HepG2 (cell line): ENCODE measurements at regions not wholly inside any gene's neighbourhood (a gene's known extent, or its start where the extent isn't known, plus 50 kb on each side); places are given as distances from the start of the nearest gene placed in this dataset.

ENCODE experiments used
- ATAC-seq: fragments of 200-7000 bp; cut with Tn5 transposase; 3 replicates; pipeline ENCODE4 v1.9.1; 2020; ENCODE audit warnings: mild to moderate bottlenecking, moderate library complexity
- BruUV-seq: library from RNA; stranded (reverse); fragments of 400-500 nt; replicated peaks from 2 replicates; lab custom pipeline; 2021; lab: Mats Ljungman, UMichigan
- CTCF ChIA-PET: fragments of 300-600 bp; formaldehyde crosslinking; extraction: SDS; loops from one replicate; lab custom pipeline; 2021; ENCODE audit warnings: low total read pairs, inconsistent platforms, low intra/inter-chr PET ratio; lab: Yijun Ruan, JAX
- POLR2A ChIA-PET: fragments of 350-600 bp; sonication (Branson Sonifier 250); formaldehyde crosslinking; loops from one replicate; lab custom pipeline; 2020; ENCODE audit warnings: antibody characterized with exemption, inconsistent platforms; lab: Yijun Ruan, JAX
- DNase-seq: peaks from one replicate; pipeline ENCODE4 v3.0.0-alpha.2; 2015; ENCODE audit warnings: low spot score
- FAIRE-seq: peaks from 3 replicates; lab custom pipeline; 2011; peaks lifted over from hg19 to GRCh38; lab: Jason Lieb, UNC
- H2AFZ ChIP-seq: one replicate; pipeline ENCODE4 v1.6.1; 2011; ENCODE audit warnings: low read length, inconsistent platforms
- H3K27ac ChIP-seq: fragments of 300-600 bp; 3 replicates; pipeline ENCODE4 v1.8.0; 2011; ENCODE audit warnings: mixed run types, mild to moderate bottlenecking, mixed read lengths, low read length, inconsistent platforms; ENCODE audit not compliant: insufficient read depth; ENCODE audit errors: extremely low read length
- H3K27me3 ChIP-seq, 2 experiments: fragments of 200-600 bp in 1 of 2; 2 replicates in 1 of 2; 3 replicates in 1 of 2; pipeline versions ENCODE4 v1.6.0 to v1.8.0; 2011; ENCODE audit warnings: low read length in 2 of 2, mild to moderate bottlenecking in 2 of 2, moderate library complexity in 2 of 2, inconsistent platforms in 1 of 2; ENCODE audit not compliant: insufficient read depth in 2 of 2, control insufficient read depth in 1 of 2
- H3K36me3 ChIP-seq, 2 experiments: fragments of 200-600 bp in 1 of 2; replicated peaks in 1 of 2; 2 replicates in 1 of 2; 3 replicates in 1 of 2; pipeline versions ENCODE4 v1.5.1 to v1.8.0; 2011; ENCODE audit warnings: low read length in 2 of 2, inconsistent platforms in 1 of 2; ENCODE audit not compliant: insufficient read depth in 2 of 2, control insufficient read depth in 1 of 2
- H3K4me1 ChIP-seq: 2 replicates; pipeline ENCODE4 v1.5.1; 2012; ENCODE audit warnings: low read length, inconsistent platforms; ENCODE audit not compliant: insufficient read depth
- H3K4me2 ChIP-seq: 2 replicates; pipeline ENCODE4 v1.6.0; 2011; ENCODE audit warnings: low read depth, low read length, inconsistent platforms
- H3K4me3 ChIP-seq, 3 experiments: fragments of 200-600 bp in 1 of 3; sonication (generic), shearing (Covaris generic) in 1 of 3; replicated peaks in 1 of 3; 2 replicates each; pipeline ENCODE4 v1.5.1; 2011 to 2016; ENCODE audit warnings: low read length in 3 of 3, inconsistent platforms in 2 of 3, low read depth in 2 of 3, mild to moderate bottlenecking in 2 of 3, control low read depth in 1 of 3, mixed read lengths in 1 of 3; ENCODE audit not compliant: insufficient read depth in 1 of 3
- H3K79me2 ChIP-seq: one replicate; pipeline ENCODE4 v1.6.1; 2011; ENCODE audit warnings: low read length, inconsistent platforms; ENCODE audit not compliant: insufficient read depth
- H3K9ac ChIP-seq: 2 replicates; pipeline ENCODE4 v1.6.0; 2011; ENCODE audit warnings: mild to moderate bottlenecking, low read depth, low read length, inconsistent platforms; ENCODE audit not compliant: insufficient read depth
- H3K9me3 ChIP-seq: 2 replicates; pipeline ENCODE4 v1.5.1; 2012; ENCODE audit warnings: mild to moderate bottlenecking, low read length
- H4K20me1 ChIP-seq: 2 replicates; pipeline ENCODE4 v1.6.0; 2011; ENCODE audit warnings: inconsistent platforms, mild to moderate bottlenecking, low read length, moderate library complexity; ENCODE audit not compliant: insufficient read depth
- CCAR2 ChIP-seq: fragments of 200-400 bp; formaldehyde crosslinking; optimal IDR thresholded peaks from 2 replicates; pipeline ENCODE3; 2018; ENCODE audit warnings: low read depth, mild to moderate bottlenecking, low read length, moderate library complexity
- HOXD1 ChIP-seq: sonication (generic); formaldehyde crosslinking; IDR thresholded peaks from 2 replicates; pipeline ENCODE4 v1.5.0; 2020; ENCODE audit warnings: missing genetic modification reagents
- JARID2 ChIP-seq: sonication (generic); formaldehyde crosslinking; IDR thresholded peaks from 2 replicates; pipeline ENCODE4 v1.8.1; 2023; ENCODE audit warnings: missing genetic modification reagents, inconsistent platforms; ENCODE audit not compliant: insufficient replicate concordance
- ONECUT2 ChIP-seq: sonication (generic); formaldehyde crosslinking; IDR thresholded peaks from 2 replicates; pipeline ENCODE4 v1.4.0; 2020; ENCODE audit warnings: missing genetic modification reagents
- THYN1 ChIP-seq: sonication (generic); formaldehyde crosslinking; IDR thresholded peaks from 2 replicates; pipeline ENCODE4 v1.8.1; 2023; ENCODE audit warnings: low read depth, mild to moderate bottlenecking, moderate library complexity, missing genetic modification reagents, borderline replicate concordance
- ZFP36L2 ChIP-seq: sonication (generic); formaldehyde crosslinking; IDR thresholded peaks from 2 replicates; pipeline ENCODE4 v1.4.0; 2020; ENCODE audit warnings: missing genetic modification reagents
- ZFP82 ChIP-seq: sonication (generic); formaldehyde crosslinking; IDR thresholded peaks from 2 replicates; pipeline ENCODE4 v1.5.1; 2020; ENCODE audit warnings: mild to moderate bottlenecking, missing genetic modification reagents, borderline replicate concordance
- ZNF263 ChIP-seq: sonication (generic); formaldehyde crosslinking; IDR thresholded peaks from 2 replicates; pipeline ENCODE4 v1.4.0; 2020; ENCODE audit warnings: missing genetic modification reagents
- ZNF563 ChIP-seq: sonication (generic); formaldehyde crosslinking; IDR thresholded peaks from 2 replicates; pipeline ENCODE4 v1.8.0; 2022; ENCODE audit warnings: mild to moderate bottlenecking, moderate library complexity, missing genetic modification reagents
- ZZZ3 ChIP-seq: sonication (generic); formaldehyde crosslinking; IDR thresholded peaks from 2 replicates; pipeline ENCODE4 v1.4.0; 2020; ENCODE audit warnings: missing genetic modification reagents, mild to moderate bottlenecking, borderline replicate concordance
- WGBS: methylation state at CpG from one replicate; pipeline ENCODE4 v1.1.6; 2017; ENCODE audit warnings: low lambda C conversion rate; 5-methylcytosine and 5-hydroxymethylcytosine counted together
- in situ Hi-C: cut with HindIII; loops from 2 replicates; pipeline ENCODE4 v1.10.0; 2017; ENCODE audit warnings: low pct_unique_long_range_greater_than_20kb; ENCODE audit not compliant: extremely low pct_ligation_motif_present
- intact Hi-C: fragments of 100-400 bp; cut with micrococcal nuclease; formaldehyde crosslinking; loops from one replicate; pipeline ENCODE4 v1.10.0; 2022; ENCODE audit not compliant: unreplicated experiment
- TF ChIP-seq, protein P1 (sequence below): sonication (generic); formaldehyde crosslinking; IDR thresholded peaks from 2 replicates; pipeline ENCODE4 v1.4.0; 2020; ENCODE audit warnings: missing genetic modification reagents
- TF ChIP-seq, protein P2 (sequence below): sonication (generic); formaldehyde crosslinking; IDR thresholded peaks from 2 replicates; pipeline ENCODE4 v1.5.1; 2020; ENCODE audit warnings: mild to moderate bottlenecking, moderate library complexity, missing genetic modification reagents
- TF ChIP-seq, protein P3 (sequence below): sonication (generic); formaldehyde crosslinking; IDR thresholded peaks from 2 replicates; pipeline ENCODE4 v1.5.1; 2020; ENCODE audit warnings: missing genetic modification reagents, mild to moderate bottlenecking, borderline replicate concordance
- TF ChIP-seq, protein P4 (sequence below): sonication (generic); formaldehyde crosslinking; IDR thresholded peaks from 2 replicates; pipeline ENCODE4 v1.4.0; 2020; ENCODE audit warnings: mild to moderate bottlenecking, low read depth, missing genetic modification reagents
- TF ChIP-seq, protein P5 (sequence below): sonication (generic); formaldehyde crosslinking; IDR thresholded peaks from 2 replicates; pipeline ENCODE4 v1.4.0; 2020; ENCODE audit warnings: mild to moderate bottlenecking, missing genetic modification reagents, borderline replicate concordance

DNA sequence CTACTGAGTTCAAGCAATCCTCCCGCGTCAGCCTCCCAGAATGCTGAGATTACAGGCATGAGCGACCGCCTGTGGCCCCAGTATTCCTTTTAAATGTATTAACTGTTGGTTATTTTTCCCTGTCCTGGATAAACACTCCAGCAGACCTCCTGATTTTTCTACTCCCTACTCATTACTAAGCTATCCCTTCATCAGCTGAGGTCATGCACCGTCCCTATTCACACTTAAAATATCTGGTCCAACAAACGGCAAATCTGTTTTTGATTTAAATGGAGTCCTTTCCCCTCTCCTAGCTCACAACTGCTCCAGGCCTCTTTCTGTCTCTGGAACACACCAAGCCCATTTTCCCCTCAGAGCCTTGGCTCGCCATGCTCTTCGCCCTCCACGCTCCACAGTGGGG is 1003.3 kb upstream of the TMEM132C start:
- CTCF ChIA-PET: no interaction called here
- BruUV-seq: no TSS peak

More for the DNA sequence above, 1003.3 kb upstream of the TMEM132C start:
- Histone ChIP-seq H3K4me3 (no peak overlapping the region), H3K4me1 (no peaks in the 10 kb centered on the region), H3K36me3 (no peaks in the 10 kb centered on the region), H3K9ac (no peak overlapping the region), H3K9me3 (peaks cover 31% of the 10 kb centered on the region; the same call in 1 of the 2 replicates), H3K79me2 (no peaks in the 10 kb centered on the region), H3K27me3 (no peaks in the 10 kb centered on the region), H3K4me2 (no peak overlapping the region), H4K20me1 (no peaks in the 10 kb centered on the region), H2AFZ (no peak overlapping the region), H3K27ac (no peak overlapping the region)
- DNase-seq (no peak), ATAC-seq (no peak), FAIRE-seq (no peak)
- intact Hi-C loops (no loop called here), in situ Hi-C loops (no loop called here)
- POLR2A ChIA-PET: no interaction called here
- no peak for TF ChIP-seq JARID2 (CRISPR knock-in tag)
- TF ChIP-seq, protein P1, sequence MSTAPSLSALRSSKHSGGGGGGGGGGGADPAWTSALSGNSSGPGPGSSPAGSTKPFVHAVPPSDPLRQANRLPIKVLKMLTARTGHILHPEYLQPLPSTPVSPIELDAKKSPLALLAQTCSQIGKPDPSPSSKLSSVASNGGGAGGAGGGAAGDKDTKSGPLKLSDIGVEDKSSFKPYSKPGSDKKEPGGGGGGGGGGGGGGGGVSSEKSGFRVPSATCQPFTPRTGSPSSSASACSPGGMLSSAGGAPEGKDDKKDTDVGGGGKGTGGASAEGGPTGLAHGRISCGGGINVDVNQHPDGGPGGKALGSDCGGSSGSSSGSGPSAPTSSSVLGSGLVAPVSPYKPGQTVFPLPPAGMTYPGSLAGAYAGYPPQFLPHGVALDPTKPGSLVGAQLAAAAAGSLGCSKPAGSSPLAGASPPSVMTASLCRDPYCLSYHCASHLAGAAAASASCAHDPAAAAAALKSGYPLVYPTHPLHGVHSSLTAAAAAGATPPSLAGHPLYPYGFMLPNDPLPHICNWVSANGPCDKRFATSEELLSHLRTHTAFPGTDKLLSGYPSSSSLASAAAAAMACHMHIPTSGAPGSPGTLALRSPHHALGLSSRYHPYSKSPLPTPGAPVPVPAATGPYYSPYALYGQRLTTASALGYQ (CRISPR knock-in tag): no peak
- no peak for TF ChIP-seq ONECUT2
- no peak for TF ChIP-seq THYN1 (CRISPR knock-in tag)
- TF ChIP-seq ZFP82 (CRISPR knock-in tag): no peak
- TF ChIP-seq CCAR2: no peak
- TF ChIP-seq, protein P2, sequence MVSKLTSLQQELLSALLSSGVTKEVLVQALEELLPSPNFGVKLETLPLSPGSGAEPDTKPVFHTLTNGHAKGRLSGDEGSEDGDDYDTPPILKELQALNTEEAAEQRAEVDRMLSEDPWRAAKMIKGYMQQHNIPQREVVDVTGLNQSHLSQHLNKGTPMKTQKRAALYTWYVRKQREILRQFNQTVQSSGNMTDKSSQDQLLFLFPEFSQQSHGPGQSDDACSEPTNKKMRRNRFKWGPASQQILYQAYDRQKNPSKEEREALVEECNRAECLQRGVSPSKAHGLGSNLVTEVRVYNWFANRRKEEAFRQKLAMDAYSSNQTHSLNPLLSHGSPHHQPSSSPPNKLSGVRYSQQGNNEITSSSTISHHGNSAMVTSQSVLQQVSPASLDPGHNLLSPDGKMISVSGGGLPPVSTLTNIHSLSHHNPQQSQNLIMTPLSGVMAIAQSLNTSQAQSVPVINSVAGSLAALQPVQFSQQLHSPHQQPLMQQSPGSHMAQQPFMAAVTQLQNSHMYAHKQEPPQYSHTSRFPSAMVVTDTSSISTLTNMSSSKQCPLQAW (CRISPR knock-in tag): no peak
- no peak for TF ChIP-seq HOXD1
- TF ChIP-seq ZFP36L2 (CRISPR knock-in tag): no peak
- TF ChIP-seq ZNF263 (CRISPR knock-in tag): no peak
- TF ChIP-seq ZNF563 (CRISPR knock-in tag): no peak
- TF ChIP-seq, protein P3, sequence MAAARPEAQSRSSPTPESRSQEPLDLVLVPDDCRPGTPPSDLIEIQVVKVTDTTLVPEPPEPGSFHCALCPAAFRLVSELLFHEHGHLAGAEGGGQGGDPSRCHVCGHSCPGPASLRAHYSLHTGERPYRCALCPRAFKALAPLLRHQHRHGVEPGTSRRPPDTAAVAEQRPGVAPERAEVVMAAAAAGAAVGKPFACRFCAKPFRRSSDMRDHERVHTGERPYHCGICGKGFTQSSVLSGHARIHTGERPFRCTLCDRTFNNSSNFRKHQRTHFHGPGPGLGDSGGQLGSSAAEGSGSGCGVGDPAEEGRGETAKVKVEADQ: no peak
- TF ChIP-seq, protein P4, sequence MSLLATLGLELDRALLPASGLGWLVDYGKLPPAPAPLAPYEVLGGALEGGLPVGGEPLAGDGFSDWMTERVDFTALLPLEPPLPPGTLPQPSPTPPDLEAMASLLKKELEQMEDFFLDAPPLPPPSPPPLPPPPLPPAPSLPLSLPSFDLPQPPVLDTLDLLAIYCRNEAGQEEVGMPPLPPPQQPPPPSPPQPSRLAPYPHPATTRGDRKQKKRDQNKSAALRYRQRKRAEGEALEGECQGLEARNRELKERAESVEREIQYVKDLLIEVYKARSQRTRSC: no peak
- TF ChIP-seq ZZZ3: no peak
- TF ChIP-seq, protein P5, sequence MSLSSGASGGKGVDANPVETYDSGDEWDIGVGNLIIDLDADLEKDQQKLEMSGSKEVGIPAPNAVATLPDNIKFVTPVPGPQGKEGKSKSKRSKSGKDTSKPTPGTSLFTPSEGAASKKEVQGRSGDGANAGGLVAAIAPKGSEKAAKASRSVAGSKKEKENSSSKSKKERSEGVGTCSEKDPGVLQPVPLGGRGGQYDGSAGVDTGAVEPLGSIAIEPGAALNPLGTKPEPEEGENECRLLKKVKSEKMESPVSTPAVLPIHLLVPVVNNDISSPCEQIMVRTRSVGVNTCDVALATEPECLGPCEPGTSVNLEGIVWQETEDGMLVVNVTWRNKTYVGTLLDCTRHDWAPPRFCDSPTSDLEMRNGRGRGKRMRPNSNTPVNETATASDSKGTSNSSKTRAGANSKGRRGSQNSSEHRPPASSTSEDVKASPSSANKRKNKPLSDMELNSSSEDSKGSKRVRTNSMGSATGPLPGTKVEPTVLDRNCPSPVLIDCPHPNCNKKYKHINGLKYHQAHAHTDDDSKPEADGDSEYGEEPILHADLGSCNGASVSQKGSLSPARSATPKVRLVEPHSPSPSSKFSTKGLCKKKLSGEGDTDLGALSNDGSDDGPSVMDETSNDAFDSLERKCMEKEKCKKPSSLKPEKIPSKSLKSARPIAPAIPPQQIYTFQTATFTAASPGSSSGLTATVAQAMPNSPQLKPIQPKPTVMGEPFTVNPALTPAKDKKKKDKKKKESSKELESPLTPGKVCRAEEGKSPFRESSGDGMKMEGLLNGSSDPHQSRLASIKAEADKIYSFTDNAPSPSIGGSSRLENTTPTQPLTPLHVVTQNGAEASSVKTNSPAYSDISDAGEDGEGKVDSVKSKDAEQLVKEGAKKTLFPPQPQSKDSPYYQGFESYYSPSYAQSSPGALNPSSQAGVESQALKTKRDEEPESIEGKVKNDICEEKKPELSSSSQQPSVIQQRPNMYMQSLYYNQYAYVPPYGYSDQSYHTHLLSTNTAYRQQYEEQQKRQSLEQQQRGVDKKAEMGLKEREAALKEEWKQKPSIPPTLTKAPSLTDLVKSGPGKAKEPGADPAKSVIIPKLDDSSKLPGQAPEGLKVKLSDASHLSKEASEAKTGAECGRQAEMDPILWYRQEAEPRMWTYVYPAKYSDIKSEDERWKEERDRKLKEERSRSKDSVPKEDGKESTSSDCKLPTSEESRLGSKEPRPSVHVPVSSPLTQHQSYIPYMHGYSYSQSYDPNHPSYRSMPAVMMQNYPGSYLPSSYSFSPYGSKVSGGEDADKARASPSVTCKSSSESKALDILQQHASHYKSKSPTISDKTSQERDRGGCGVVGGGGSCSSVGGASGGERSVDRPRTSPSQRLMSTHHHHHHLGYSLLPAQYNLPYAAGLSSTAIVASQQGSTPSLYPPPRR (CRISPR knock-in tag): no peak
- 11% methylated on average over 9 of the region's 9 CpGs for WGBS
